ENCODE measurements at regions not wholly inside any gene's neighbourhood (a gene's known extent, or its start where the extent isn't known, plus 50 kb on each side); places are given as distances from the start of the nearest gene placed in this dataset.

DNA sequence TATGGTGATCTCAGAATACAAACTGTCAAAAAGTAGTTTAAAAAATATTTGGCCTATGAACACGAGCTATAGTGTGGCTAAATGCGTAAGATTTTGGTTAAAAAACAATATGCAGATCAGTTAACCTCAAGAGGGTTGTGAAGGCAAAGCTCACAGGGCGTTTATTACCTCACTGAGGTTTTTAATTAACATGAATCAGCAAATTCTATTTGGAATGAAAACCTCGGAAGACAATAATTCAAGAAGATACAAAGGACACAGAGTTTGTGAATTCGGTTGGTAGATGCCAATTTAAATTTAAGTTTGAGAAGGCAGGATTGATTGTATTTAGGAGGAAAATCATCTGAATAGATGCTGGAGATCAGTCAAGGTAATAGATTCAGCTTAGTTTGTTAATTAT, 1434.6 kb downstream of the C4orf33 start:
- H3K4me1 ChIP-seq (replicated peaks in 1 of 2; ENCODE audit: control insufficient read depth in 2 of 2, insufficient read depth in 2 of 2, low read length in 2 of 2), result no peaks in the 10 kb centered on the region
- ChIA-PET POLR2A (no interaction called here), CTCF (ENCODE audit: low intra/inter-chr PET ratio) (no interaction called here)
- in situ Hi-C loops (cut with MboI), result no loop called here
- H3K9me1 ChIP-seq (ENCODE audit: control insufficient read depth, insufficient read depth, low read length), result no peaks in the 10 kb centered on the region
- peak; percentile 28; the same call in 1 of the 2 replicates for TF ChIP-seq MAFF (IDR thresholded peaks at IDR 0.05; ENCODE audit: low read length)
- TF ChIP-seq ZNF316 (IDR thresholded peaks at IDR 0.05), result peak; percentile 41; the same call in 1 of the 2 replicates
- TF ChIP-seq CHD2 (IDR thresholded peaks at IDR 0.05; ENCODE audit: low read depth, low read length), result no peak
- no peaks in the 10 kb centered on the region; the same call in 1 of the 2 replicates for H3K9me3 ChIP-seq (replicated peaks; ENCODE audit: control insufficient read depth, insufficient read depth, low read depth, low read length)
- no peaks in the 10 kb centered on the region for H4K20me1 ChIP-seq (replicated peaks; ENCODE audit: control insufficient read depth, insufficient read depth, low read length)
- no TSS peak for BruUV-seq (replicated peaks)
- WGBS (ENCODE audit: insufficient coverage, low coverage, missing lambda C conversion rate), result 0% methylated on average over 5 of the region's 5 CpGs
- no peaks in the 10 kb centered on the region for H3K36me3 ChIP-seq (ENCODE audit: control insufficient read depth, insufficient read depth, low read length)
- ATAC-seq (no peak), FAIRE-seq (no peak), DNase-seq (ENCODE audit: extremely low read depth in 1 of 4, low spot score in 3 of 4) (no peak)
- H2AFZ ChIP-seq (ENCODE audit: low read depth, low read length), result no peak overlapping the region
- H3K27ac ChIP-seq (ENCODE audit: extremely low read depth, low read depth, low read length), result no peak overlapping the region
- H3K27me3 ChIP-seq (ENCODE audit: control insufficient read depth in 2 of 2, insufficient read depth in 2 of 2, low read length in 2 of 2), result no peaks in the 10 kb centered on the region
- no peak overlapping the region for H3K4me3 ChIP-seq
- H3K4me2 ChIP-seq (ENCODE audit: insufficient read depth, low read length), result no peak overlapping the region
- intact Hi-C loops (cut with micrococcal nuclease), result no loop called here
- H3K9ac ChIP-seq (ENCODE audit: insufficient read depth in 1 of 2, low read depth in 2 of 2, low read length in 2 of 2), result no peak overlapping the region
- no peaks in the 10 kb centered on the region for H3K79me2 ChIP-seq (ENCODE audit: control insufficient read depth, insufficient read depth, low read length)

DNA sequence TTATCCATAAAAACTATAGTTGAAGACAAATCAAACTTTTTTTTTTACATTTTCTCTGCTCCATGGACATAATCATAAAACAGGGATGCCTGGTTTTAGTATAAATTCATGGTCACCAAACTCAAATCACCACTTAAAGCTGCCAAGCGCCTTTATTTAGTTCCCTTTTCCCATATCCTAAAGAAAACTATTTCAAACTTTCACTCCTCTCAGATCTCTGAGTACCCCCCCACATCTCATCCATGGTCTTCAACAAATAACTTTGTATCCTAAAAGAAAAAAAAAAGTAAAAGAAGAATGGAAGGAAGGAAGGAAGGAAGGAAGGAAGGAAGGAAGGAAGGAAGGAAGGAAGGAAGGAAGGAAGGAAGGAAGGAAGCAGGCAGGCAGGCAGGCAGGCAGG, 1438.7 kb downstream of the C4orf33 start:
- H3K4me2 ChIP-seq (ENCODE audit: insufficient read depth, low read length), result no peak overlapping the region
- FAIRE-seq (no peak), DNase-seq (ENCODE audit: extremely low read depth in 1 of 4, low spot score in 3 of 4) (no peak), ATAC-seq (no peak)
- H3K9ac ChIP-seq (ENCODE audit: insufficient read depth in 1 of 2, low read depth in 2 of 2, low read length in 2 of 2), result no peak overlapping the region
- TF ChIP-seq LARP7 (IDR thresholded peaks at IDR 0.05) (no peak), BRCA1 (IDR thresholded peaks at IDR 0.05) (no peak), BRCA1 (CRISPR knock-in tag; IDR thresholded peaks at IDR 0.05) (no peak), FIP1L1 (IDR thresholded peaks at IDR 0.05; ENCODE audit: low read depth, low read length, poor library complexity, severe bottlenecking) (no peak), NELFE (IDR thresholded peaks at IDR 0.05; ENCODE audit: insufficient read depth, insufficient read length) (no peak), ZNF561 (CRISPR knock-in tag; conservative IDR thresholded peaks at IDR 0.05) (no peak), FUS (optimal IDR thresholded peaks at IDR 0.05; ENCODE audit: low read depth, low read length) (no peak), NCOA4 (IDR thresholded peaks at IDR 0.05; ENCODE audit: partially characterized antibody) (no peak), SMARCA5 (IDR thresholded peaks at IDR 0.05) (no peak)
- TF ChIP-seq, protein P1, sequence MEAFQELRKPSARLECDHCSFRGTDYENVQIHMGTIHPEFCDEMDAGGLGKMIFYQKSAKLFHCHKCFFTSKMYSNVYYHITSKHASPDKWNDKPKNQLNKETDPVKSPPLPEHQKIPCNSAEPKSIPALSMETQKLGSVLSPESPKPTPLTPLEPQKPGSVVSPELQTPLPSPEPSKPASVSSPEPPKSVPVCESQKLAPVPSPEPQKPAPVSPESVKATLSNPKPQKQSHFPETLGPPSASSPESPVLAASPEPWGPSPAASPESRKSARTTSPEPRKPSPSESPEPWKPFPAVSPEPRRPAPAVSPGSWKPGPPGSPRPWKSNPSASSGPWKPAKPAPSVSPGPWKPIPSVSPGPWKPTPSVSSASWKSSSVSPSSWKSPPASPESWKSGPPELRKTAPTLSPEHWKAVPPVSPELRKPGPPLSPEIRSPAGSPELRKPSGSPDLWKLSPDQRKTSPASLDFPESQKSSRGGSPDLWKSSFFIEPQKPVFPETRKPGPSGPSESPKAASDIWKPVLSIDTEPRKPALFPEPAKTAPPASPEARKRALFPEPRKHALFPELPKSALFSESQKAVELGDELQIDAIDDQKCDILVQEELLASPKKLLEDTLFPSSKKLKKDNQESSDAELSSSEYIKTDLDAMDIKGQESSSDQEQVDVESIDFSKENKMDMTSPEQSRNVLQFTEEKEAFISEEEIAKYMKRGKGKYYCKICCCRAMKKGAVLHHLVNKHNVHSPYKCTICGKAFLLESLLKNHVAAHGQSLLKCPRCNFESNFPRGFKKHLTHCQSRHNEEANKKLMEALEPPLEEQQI (IDR thresholded peaks at IDR 0.05), result no peak
- TF ChIP-seq, protein P2, sequence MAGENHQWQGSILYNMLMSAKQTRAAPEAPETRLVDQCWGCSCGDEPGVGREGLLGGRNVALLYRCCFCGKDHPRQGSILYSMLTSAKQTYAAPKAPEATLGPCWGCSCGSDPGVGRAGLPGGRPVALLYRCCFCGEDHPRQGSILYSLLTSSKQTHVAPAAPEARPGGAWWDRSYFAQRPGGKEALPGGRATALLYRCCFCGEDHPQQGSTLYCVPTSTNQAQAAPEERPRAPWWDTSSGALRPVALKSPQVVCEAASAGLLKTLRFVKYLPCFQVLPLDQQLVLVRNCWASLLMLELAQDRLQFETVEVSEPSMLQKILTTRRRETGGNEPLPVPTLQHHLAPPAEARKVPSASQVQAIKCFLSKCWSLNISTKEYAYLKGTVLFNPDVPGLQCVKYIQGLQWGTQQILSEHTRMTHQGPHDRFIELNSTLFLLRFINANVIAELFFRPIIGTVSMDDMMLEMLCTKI (IDR thresholded peaks at IDR 0.05; ENCODE audit: partially characterized antibody), result no peak
- TF ChIP-seq, protein P3, sequence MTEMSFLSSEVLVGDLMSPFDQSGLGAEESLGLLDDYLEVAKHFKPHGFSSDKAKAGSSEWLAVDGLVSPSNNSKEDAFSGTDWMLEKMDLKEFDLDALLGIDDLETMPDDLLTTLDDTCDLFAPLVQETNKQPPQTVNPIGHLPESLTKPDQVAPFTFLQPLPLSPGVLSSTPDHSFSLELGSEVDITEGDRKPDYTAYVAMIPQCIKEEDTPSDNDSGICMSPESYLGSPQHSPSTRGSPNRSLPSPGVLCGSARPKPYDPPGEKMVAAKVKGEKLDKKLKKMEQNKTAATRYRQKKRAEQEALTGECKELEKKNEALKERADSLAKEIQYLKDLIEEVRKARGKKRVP (CRISPR knock-in tag; IDR thresholded peaks at IDR 0.05), result no peak
- intact Hi-C loops (cut with micrococcal nuclease) (no loop called here), in situ Hi-C loops (cut with MboI) (no loop called here)
- no peak overlapping the region for H2AFZ ChIP-seq (ENCODE audit: low read depth, low read length)
- no peaks in the 10 kb centered on the region for H4K20me1 ChIP-seq (replicated peaks; ENCODE audit: control insufficient read depth, insufficient read depth, low read length)
- no peaks in the 10 kb centered on the region for H3K27me3 ChIP-seq (ENCODE audit: control insufficient read depth in 2 of 2, insufficient read depth in 2 of 2, low read length in 2 of 2)
- no peaks in the 10 kb centered on the region for H3K4me1 ChIP-seq (replicated peaks in 1 of 2; ENCODE audit: control insufficient read depth in 2 of 2, insufficient read depth in 2 of 2, low read length in 2 of 2)
- POLR2A ChIA-PET, result no interaction called here
- no peaks in the 10 kb centered on the region for H3K79me2 ChIP-seq (ENCODE audit: control insufficient read depth, insufficient read depth, low read length)
- H3K27ac ChIP-seq (ENCODE audit: extremely low read depth, low read depth, low read length), result no peak overlapping the region
- no peak overlapping the region for H3K4me3 ChIP-seq
- H3K9me1 ChIP-seq (ENCODE audit: control insufficient read depth, insufficient read depth, low read length), result no peaks in the 10 kb centered on the region
- H3K9me3 ChIP-seq (replicated peaks; ENCODE audit: control insufficient read depth, insufficient read depth, low read depth, low read length), result no peaks in the 10 kb centered on the region; the same call in 1 of the 2 replicates
- WGBS (ENCODE audit: insufficient coverage, low coverage, missing lambda C conversion rate), result 0% methylated on average over 1 of the region's 1 CpG
- BruUV-seq (replicated peaks), result no TSS peak
- no peaks in the 10 kb centered on the region for H3K36me3 ChIP-seq (ENCODE audit: control insufficient read depth, insufficient read depth, low read length)
- CTCF ChIA-PET (ENCODE audit: low intra/inter-chr PET ratio), result no interaction called here
